ENCODE measurements at regions not wholly inside any gene's neighbourhood (a gene's known extent, or its start where the extent isn't known, plus 50 kb on each side); places are given as distances from the start of the nearest gene placed in this dataset.

GRCh38 chr20:59392736-59393135 is 92.3 kb downstream of the EDN3 start:
- H3K27me3 ChIP-seq = no peaks in the 10 kb centered on the region
- no peak for TF ChIP-seq POLR2A (IDR thresholded peaks at IDR 0.05)
- no peak for TF ChIP-seq POLR2AphosphoS5 (IDR thresholded peaks at IDR 0.05; ENCODE audit: insufficient read depth in 1 of 2, low read depth in 1 of 2)
- TF ChIP-seq CTCF (IDR thresholded peaks at IDR 0.05) = no peak
- H3K27ac ChIP-seq = no peak overlapping the region

GRCh38 chr20:59393142-59393541 is 92.7 kb downstream of the EDN3 start:
- intact Hi-C loops (cut with DNase I) = no loop called here
- no peaks in the 10 kb centered on the region for H3K27me3 ChIP-seq

More at GRCh38 chr20:59392736-59393135, 92.3 kb downstream of the EDN3 start:
- DNase-seq (ENCODE audit: extremely low spot score in 2 of 2) = no peak
- H3K9me3 ChIP-seq = no peaks in the 10 kb centered on the region
- H3K4me3 ChIP-seq = no peak overlapping the region
- intact Hi-C loops (cut with DNase I) = no loop called here
- no peaks in the 10 kb centered on the region for H3K36me3 ChIP-seq
- peaks cover 19% of the 10 kb centered on the region for H3K4me1 ChIP-seq

GRCh38 chr20:59395729-59396128 is 95.3 kb downstream of the EDN3 start:
- Histone ChIP-seq H3K4me3 (no peak overlapping the region), H3K27ac (no peak overlapping the region), H3K27me3 (no peaks in the 10 kb centered on the region), H3K9me3 (no peaks in the 10 kb centered on the region), H3K4me1 (peaks cover 23% of the 10 kb centered on the region), H3K36me3 (no peaks in the 10 kb centered on the region)
- intact Hi-C loops (cut with DNase I) = no loop called here
- TF ChIP-seq CTCF (IDR thresholded peaks at IDR 0.05) (no peak), POLR2AphosphoS5 (IDR thresholded peaks at IDR 0.05; ENCODE audit: insufficient read depth in 1 of 2, low read depth in 1 of 2) (no peak), POLR2A (IDR thresholded peaks at IDR 0.05) (no peak)
- no peak for DNase-seq (ENCODE audit: extremely low spot score in 2 of 2)

More at GRCh38 chr20:59393142-59393541, 92.7 kb downstream of the EDN3 start:
- DNase-seq (ENCODE audit: extremely low spot score in 2 of 2) = no peak
- no peaks in the 10 kb centered on the region for H3K9me3 ChIP-seq
- no peak overlapping the region for H3K4me3 ChIP-seq
- H3K36me3 ChIP-seq = no peaks in the 10 kb centered on the region
- H3K27ac ChIP-seq = no peak overlapping the region
- TF ChIP-seq POLR2AphosphoS5 (IDR thresholded peaks at IDR 0.05; ENCODE audit: insufficient read depth in 1 of 2, low read depth in 1 of 2) (no peak), POLR2A (IDR thresholded peaks at IDR 0.05) (no peak), CTCF (IDR thresholded peaks at IDR 0.05) (no peak)
- H3K4me1 ChIP-seq = peaks cover 19% of the 10 kb centered on the region

GRCh38 chr20:59398537-59399205 is 98.3 kb downstream of the EDN3 start:
- Histone ChIP-seq H3K9me3 (no peaks in the 10 kb centered on the region), H3K27me3 (no peaks in the 10 kb centered on the region), H3K36me3 (no peaks in the 10 kb centered on the region), H3K27ac (no peak overlapping the region), H3K4me1 (peaks cover 31% of the 10 kb centered on the region), H3K4me3 (no peak overlapping the region)
- TF ChIP-seq CTCF (IDR thresholded peaks at IDR 0.05) = no peak
- TF ChIP-seq POLR2AphosphoS5 (IDR thresholded peaks at IDR 0.05; ENCODE audit: insufficient read depth in 1 of 2, low read depth in 1 of 2) = no peak
- no peak for TF ChIP-seq POLR2A (IDR thresholded peaks at IDR 0.05)
- DNase-seq (ENCODE audit: extremely low spot score in 2 of 2) = no peak
- intact Hi-C loops (cut with DNase I) = no loop called here

- H3K27me3 ChIP-seq = no peaks in the 10 kb centered on the region
- TF ChIP-seq CTCF (IDR thresholded peaks at IDR 0.05) (no peak), POLR2A (IDR thresholded peaks at IDR 0.05) (no peak), POLR2AphosphoS5 (IDR thresholded peaks at IDR 0.05; ENCODE audit: insufficient read depth in 1 of 2, low read depth in 1 of 2) (no peak)
- no peaks in the 10 kb centered on the region for H3K36me3 ChIP-seq
- H3K9me3 ChIP-seq = no peaks in the 10 kb centered on the region
- DNase-seq (ENCODE audit: extremely low spot score in 2 of 2) = no peak
- no peak overlapping the region for H3K4me3 ChIP-seq
- H3K4me1 ChIP-seq = peaks cover 26% of the 10 kb centered on the region
- no peak overlapping the region for H3K27ac ChIP-seq
- intact Hi-C loops (cut with DNase I) = loop anchor here (5.0 kb wide), 1 partner anchor 517 kb away; no protein-coding TSS in a partner anchor
These were observed 99.2 kb downstream of the EDN3 start for GRCh38 chr20:59399426-59400099.

Measured in vagina (tissue), 2 donors.